GM23338 (cell line): ENCODE measurements at regions not wholly inside any gene's neighbourhood (a gene's known extent, or its start where the extent isn't known, plus 50 kb on each side); places are given as distances from the start of the nearest gene placed in this dataset.

ENCODE experiments used
- CREB1 ChIP-seq: fragments of 250-450 bp; sonication (Bioruptor Pico); IDR thresholded peaks from 2 replicates; pipeline ENCODE4 v1.5.0; 2020; ENCODE audit warnings: low read depth, mild to moderate bottlenecking, moderate library complexity
- EZH2 ChIP-seq: fragments of 200-600 bp; sonication (generic); IDR thresholded peaks from one replicate; pipeline ENCODE4 v1.8.0; 2017; ENCODE audit warnings: antibody characterized with exemption, mild to moderate bottlenecking, low read depth; ENCODE audit not compliant: unreplicated experiment
- TF ChIP-seq, protein P1 (sequence below), 2 experiments: fragments of 200-600 bp in 1 of 2; sonication (generic) in 1 of 2; conservative IDR thresholded peaks; 2 replicates each; pipeline versions ENCODE4 v1.5.1 to v1.6.1; 2016 to 2017; ENCODE audit warnings: antibody characterized with exemption in 2 of 2, low read depth in 2 of 2, mild to moderate bottlenecking in 2 of 2, moderate library complexity in 1 of 2

GRCh38 chr10:83941189-83941588 lies 198.1 kb upstream of the GHITM start:
- TF ChIP-seq CREB1 (CRISPR knock-in tag) (no peak), EZH2 (no peak)
- TF ChIP-seq, protein P1, sequence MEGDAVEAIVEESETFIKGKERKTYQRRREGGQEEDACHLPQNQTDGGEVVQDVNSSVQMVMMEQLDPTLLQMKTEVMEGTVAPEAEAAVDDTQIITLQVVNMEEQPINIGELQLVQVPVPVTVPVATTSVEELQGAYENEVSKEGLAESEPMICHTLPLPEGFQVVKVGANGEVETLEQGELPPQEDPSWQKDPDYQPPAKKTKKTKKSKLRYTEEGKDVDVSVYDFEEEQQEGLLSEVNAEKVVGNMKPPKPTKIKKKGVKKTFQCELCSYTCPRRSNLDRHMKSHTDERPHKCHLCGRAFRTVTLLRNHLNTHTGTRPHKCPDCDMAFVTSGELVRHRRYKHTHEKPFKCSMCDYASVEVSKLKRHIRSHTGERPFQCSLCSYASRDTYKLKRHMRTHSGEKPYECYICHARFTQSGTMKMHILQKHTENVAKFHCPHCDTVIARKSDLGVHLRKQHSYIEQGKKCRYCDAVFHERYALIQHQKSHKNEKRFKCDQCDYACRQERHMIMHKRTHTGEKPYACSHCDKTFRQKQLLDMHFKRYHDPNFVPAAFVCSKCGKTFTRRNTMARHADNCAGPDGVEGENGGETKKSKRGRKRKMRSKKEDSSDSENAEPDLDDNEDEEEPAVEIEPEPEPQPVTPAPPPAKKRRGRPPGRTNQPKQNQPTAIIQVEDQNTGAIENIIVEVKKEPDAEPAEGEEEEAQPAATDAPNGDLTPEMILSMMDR (conservative IDR thresholded peaks at IDR 0.05; ENCODE audit: low read depth in 2 of 2), result no peak
